IPS-18a (cell line): ENCODE measurements at regions not wholly inside any gene's neighbourhood (a gene's known extent, or its start where the extent isn't known, plus 50 kb on each side); places are given as distances from the start of the nearest gene placed in this dataset.

Experiments
- H3K27ac ChIP-seq: one replicate; pipeline ENCODE4 v1.5.1; 2013; ENCODE audit warnings: low read length
- H3K27me3 ChIP-seq: one replicate; pipeline ENCODE4 v1.6.1; 2013; ENCODE audit warnings: mild to moderate bottlenecking, low read length; ENCODE audit not compliant: control insufficient read depth, insufficient read depth
- H3K36me3 ChIP-seq: one replicate; pipeline ENCODE4 v1.6.1; 2013; ENCODE audit warnings: low read depth, low read length; ENCODE audit not compliant: control insufficient read depth
- H3K4me1 ChIP-seq: one replicate; pipeline ENCODE4 v1.6.1; 2013; ENCODE audit warnings: low read depth, low read length; ENCODE audit not compliant: control insufficient read depth
- H3K4me3 ChIP-seq: one replicate; pipeline ENCODE4 v1.5.1; 2013; ENCODE audit warnings: low read length
- H3K9ac ChIP-seq: one replicate; pipeline ENCODE4 v1.6.1; 2013; ENCODE audit warnings: mild to moderate bottlenecking, low read length, moderate library complexity
- H3K9me3 ChIP-seq: one replicate; pipeline ENCODE4 v1.6.1; 2013; ENCODE audit warnings: low read depth, low read length; ENCODE audit not compliant: control insufficient read depth

GRCh38 chr2:83579507-83579906 lies 879.6 kb downstream of the SUCLG1 start:
- Histone ChIP-seq H3K4me3 (no peak overlapping the region), H3K4me1 (peaks cover under 1% of the 10 kb centered on the region), H3K27me3 (no peaks in the 10 kb centered on the region), H3K9me3 (no peaks in the 10 kb centered on the region), H3K27ac (no peak overlapping the region), H3K36me3 (no peaks in the 10 kb centered on the region), H3K9ac (no peak overlapping the region)

GRCh38 chr2:83578405-83578804 lies 880.7 kb downstream of the SUCLG1 start:
- H3K36me3 ChIP-seq = no peaks in the 10 kb centered on the region
- no peak overlapping the region for H3K4me3 ChIP-seq
- H3K9ac ChIP-seq = no peak overlapping the region
- H3K27ac ChIP-seq = no peak overlapping the region
- H3K9me3 ChIP-seq = no peaks in the 10 kb centered on the region
- H3K27me3 ChIP-seq = no peaks in the 10 kb centered on the region
- no peaks in the 10 kb centered on the region for H3K4me1 ChIP-seq

GRCh38 chr2:83574614-83575013 lies 884.5 kb downstream of the SUCLG1 start:
- Histone ChIP-seq H3K4me1 (no peaks in the 10 kb centered on the region), H3K27ac (no peak overlapping the region), H3K9me3 (no peaks in the 10 kb centered on the region), H3K4me3 (no peak overlapping the region), H3K9ac (no peak overlapping the region), H3K27me3 (no peaks in the 10 kb centered on the region), H3K36me3 (no peaks in the 10 kb centered on the region)

- Histone ChIP-seq H3K9me3 (no peaks in the 10 kb centered on the region), H3K36me3 (no peaks in the 10 kb centered on the region), H3K4me1 (no peaks in the 10 kb centered on the region), H3K27ac (no peak overlapping the region), H3K9ac (no peak overlapping the region), H3K27me3 (no peaks in the 10 kb centered on the region), H3K4me3 (no peak overlapping the region)
Observed at GRCh38 chr2:83573060-83573459, 886.0 kb downstream of the SUCLG1 start.

- Histone ChIP-seq H3K4me3 (no peak overlapping the region), H3K4me1 (no peaks in the 10 kb centered on the region), H3K36me3 (no peaks in the 10 kb centered on the region), H3K27me3 (no peaks in the 10 kb centered on the region), H3K27ac (no peak overlapping the region), H3K9ac (no peak overlapping the region), H3K9me3 (no peaks in the 10 kb centered on the region)
Observed at GRCh38 chr2:83572400-83572799, 886.7 kb downstream of the SUCLG1 start.

GRCh38 chr2:83567551-83567950 lies 891.5 kb downstream of the SUCLG1 start:
- Histone ChIP-seq H3K27ac (no peak overlapping the region), H3K36me3 (no peaks in the 10 kb centered on the region), H3K27me3 (no peaks in the 10 kb centered on the region), H3K9me3 (no peaks in the 10 kb centered on the region), H3K4me1 (no peaks in the 10 kb centered on the region), H3K4me3 (no peak overlapping the region), H3K9ac (no peak overlapping the region)

GRCh38 chr2:83565626-83566025 lies 893.5 kb downstream of the SUCLG1 start:
- no peak overlapping the region for H3K27ac ChIP-seq
- H3K4me1 ChIP-seq = no peaks in the 10 kb centered on the region
- no peaks in the 10 kb centered on the region for H3K9me3 ChIP-seq
- H3K9ac ChIP-seq = no peak overlapping the region
- H3K36me3 ChIP-seq = no peaks in the 10 kb centered on the region
- no peaks in the 10 kb centered on the region for H3K27me3 ChIP-seq
- no peak overlapping the region for H3K4me3 ChIP-seq

- no peaks in the 10 kb centered on the region for H3K36me3 ChIP-seq
- H3K4me3 ChIP-seq = no peak overlapping the region
- no peak overlapping the region for H3K9ac ChIP-seq
- H3K4me1 ChIP-seq = no peaks in the 10 kb centered on the region
- H3K27me3 ChIP-seq = no peaks in the 10 kb centered on the region
- no peak overlapping the region for H3K27ac ChIP-seq
- H3K9me3 ChIP-seq = no peaks in the 10 kb centered on the region
Observed at GRCh38 chr2:83565181-83565580, 893.9 kb downstream of the SUCLG1 start.

GRCh38 chr2:83561592-83561991 lies 897.5 kb downstream of the SUCLG1 start:
- no peaks in the 10 kb centered on the region for H3K36me3 ChIP-seq
- H3K27me3 ChIP-seq = no peaks in the 10 kb centered on the region
- no peaks in the 10 kb centered on the region for H3K4me1 ChIP-seq
- no peak overlapping the region for H3K27ac ChIP-seq
- H3K4me3 ChIP-seq = no peak overlapping the region
- H3K9me3 ChIP-seq = no peaks in the 10 kb centered on the region
- H3K9ac ChIP-seq = no peak overlapping the region

GRCh38 chr2:83536556-83536955 lies 922.5 kb downstream of the SUCLG1 start:
- peaks cover 7% of the 10 kb centered on the region for H3K4me1 ChIP-seq
- H3K4me3 ChIP-seq = no peak overlapping the region
- H3K27me3 ChIP-seq = no peaks in the 10 kb centered on the region
- no peaks in the 10 kb centered on the region for H3K9me3 ChIP-seq
- H3K36me3 ChIP-seq = no peaks in the 10 kb centered on the region
- no peak overlapping the region for H3K9ac ChIP-seq
- no peak overlapping the region for H3K27ac ChIP-seq

- H3K9ac ChIP-seq = no peak overlapping the region
- H3K4me3 ChIP-seq = no peak overlapping the region
- no peaks in the 10 kb centered on the region for H3K9me3 ChIP-seq
- H3K27me3 ChIP-seq = no peaks in the 10 kb centered on the region
- peaks cover 7% of the 10 kb centered on the region for H3K4me1 ChIP-seq
- no peaks in the 10 kb centered on the region for H3K36me3 ChIP-seq
- no peak overlapping the region for H3K27ac ChIP-seq
Observed at GRCh38 chr2:83534416-83534815, 924.7 kb downstream of the SUCLG1 start.

GRCh38 chr2:83531206-83531826 lies 927.8 kb downstream of the SUCLG1 start:
- Histone ChIP-seq H3K27ac (no peak overlapping the region), H3K9ac (no peak overlapping the region), H3K9me3 (no peaks in the 10 kb centered on the region), H3K4me1 (peaks cover 2% of the 10 kb centered on the region), H3K4me3 (no peak overlapping the region), H3K27me3 (no peaks in the 10 kb centered on the region), H3K36me3 (no peaks in the 10 kb centered on the region)
